ENCODE measurements at regions not wholly inside any gene's neighbourhood (a gene's known extent, or its start where the extent isn't known, plus 50 kb on each side); places are given as distances from the start of the nearest gene placed in this dataset.

GRCh38 chr22:48849963-48850657 is 977.6 kb downstream of the BRD1 start:
- no peak overlapping the region for H3K27ac ChIP-seq (ENCODE audit: low read depth in 2 of 2, low read length in 2 of 2)
- no peaks in the 10 kb centered on the region for H3K27me3 ChIP-seq (ENCODE audit: control insufficient read depth in 2 of 2, insufficient read depth in 2 of 2, low read length in 2 of 2)
- H3K9ac ChIP-seq (ENCODE audit: low read depth in 1 of 2, low read length in 2 of 2): no peak overlapping the region
- no peaks in the 10 kb centered on the region for H3K9me3 ChIP-seq (ENCODE audit: control insufficient read depth in 2 of 2, low read length in 2 of 2)
- no peaks in the 10 kb centered on the region for H3K4me1 ChIP-seq (ENCODE audit: control insufficient read depth in 2 of 2, insufficient read depth in 2 of 2, low read length in 2 of 2)
- H3K4me3 ChIP-seq (ENCODE audit: low read length in 2 of 2): no peak overlapping the region
- H3K36me3 ChIP-seq (ENCODE audit: control insufficient read depth in 2 of 2, insufficient read depth in 2 of 2, low read length in 2 of 2): no peaks in the 10 kb centered on the region

DNA sequence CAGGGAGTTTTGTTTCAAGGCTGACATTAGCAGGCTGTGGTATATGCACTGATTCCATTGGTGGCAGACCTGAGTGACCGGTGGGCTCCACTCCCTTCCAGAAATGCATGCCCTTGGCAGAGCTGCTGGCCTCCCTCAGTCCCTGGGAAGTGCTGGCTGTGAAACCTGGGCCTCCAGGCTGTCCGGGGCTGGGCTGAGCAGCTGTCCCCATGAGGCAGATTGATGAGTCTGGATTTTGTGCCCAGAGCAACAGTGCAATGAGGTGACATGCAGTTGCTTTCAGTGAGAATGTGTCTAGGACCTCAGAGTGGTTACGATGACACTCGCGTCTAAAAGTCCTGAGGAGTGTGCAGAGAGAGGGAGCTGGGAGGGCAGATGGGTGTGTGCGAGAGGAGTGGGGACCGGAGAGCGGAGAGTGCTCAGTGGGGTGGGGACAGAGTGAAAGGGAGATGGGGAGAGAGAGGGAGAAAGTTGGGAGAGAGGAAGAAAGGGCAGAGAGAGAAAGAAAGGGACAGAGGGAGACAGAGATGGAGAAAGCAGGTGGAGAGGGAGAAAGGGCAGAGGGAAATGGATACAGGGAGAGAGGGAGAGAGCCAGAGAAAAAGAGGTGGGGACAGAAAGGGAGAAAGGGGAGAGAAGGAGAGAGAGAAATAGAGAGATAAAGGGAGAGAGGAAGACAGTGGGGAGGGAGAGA is 978.3 kb downstream of the BRD1 start:
- Histone ChIP-seq H3K27ac (ENCODE audit: low read depth in 2 of 2, low read length in 2 of 2) (no peak overlapping the region), H3K4me1 (ENCODE audit: control insufficient read depth in 2 of 2, insufficient read depth in 2 of 2, low read length in 2 of 2) (no peaks in the 10 kb centered on the region), H3K36me3 (ENCODE audit: control insufficient read depth in 2 of 2, insufficient read depth in 2 of 2, low read length in 2 of 2) (no peaks in the 10 kb centered on the region), H3K4me3 (ENCODE audit: low read length in 2 of 2) (no peak overlapping the region), H3K9me3 (ENCODE audit: control insufficient read depth in 2 of 2, low read length in 2 of 2) (no peaks in the 10 kb centered on the region), H3K9ac (ENCODE audit: low read depth in 1 of 2, low read length in 2 of 2) (no peak overlapping the region), H3K27me3 (ENCODE audit: control insufficient read depth in 2 of 2, insufficient read depth in 2 of 2, low read length in 2 of 2) (no peaks in the 10 kb centered on the region)

GRCh38 chr22:48846200-48846599 is 981.5 kb downstream of the BRD1 start:
- H3K36me3 ChIP-seq (ENCODE audit: control insufficient read depth in 2 of 2, insufficient read depth in 2 of 2, low read length in 2 of 2): no peaks in the 10 kb centered on the region
- H3K9ac ChIP-seq (ENCODE audit: low read depth in 1 of 2, low read length in 2 of 2): no peak overlapping the region
- H3K27me3 ChIP-seq (ENCODE audit: control insufficient read depth in 2 of 2, insufficient read depth in 2 of 2, low read length in 2 of 2): no peaks in the 10 kb centered on the region
- H3K9me3 ChIP-seq (ENCODE audit: control insufficient read depth in 2 of 2, low read length in 2 of 2): no peaks in the 10 kb centered on the region
- H3K4me3 ChIP-seq (ENCODE audit: low read length in 2 of 2): no peak overlapping the region
- no peaks in the 10 kb centered on the region for H3K4me1 ChIP-seq (ENCODE audit: control insufficient read depth in 2 of 2, insufficient read depth in 2 of 2, low read length in 2 of 2)
- H3K27ac ChIP-seq (ENCODE audit: low read depth in 2 of 2, low read length in 2 of 2): no peak overlapping the region

DNA sequence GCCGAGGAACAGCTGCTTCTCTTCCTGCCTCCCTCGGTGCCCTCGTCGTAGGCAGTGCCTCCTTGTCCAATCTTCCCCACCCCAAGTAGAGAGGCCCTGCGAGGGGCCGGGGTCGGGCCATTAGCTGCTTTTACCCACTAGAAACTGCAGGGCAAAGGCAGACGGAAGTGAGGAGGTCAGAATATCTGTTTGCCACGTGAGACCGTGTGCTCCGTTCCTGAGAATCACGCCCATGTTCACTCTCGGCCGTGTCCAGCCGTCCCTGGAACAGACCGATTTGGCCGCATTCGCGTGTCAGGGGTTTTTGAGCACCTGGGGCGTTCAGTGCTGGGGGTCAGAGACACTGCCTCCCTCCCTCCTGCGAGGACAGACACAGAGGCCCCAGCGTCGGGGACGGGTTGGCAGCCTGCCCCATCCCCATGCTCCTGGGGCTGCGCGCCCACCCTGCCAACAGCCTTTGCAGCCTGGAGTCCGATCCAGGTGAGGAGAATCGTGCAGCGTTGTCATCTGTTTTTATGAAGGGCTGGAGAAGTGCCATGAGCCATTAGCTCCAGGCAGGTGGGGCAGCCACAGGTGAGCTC is 982.2 kb downstream of the BRD1 start:
- Histone ChIP-seq H3K27ac (ENCODE audit: low read depth in 2 of 2, low read length in 2 of 2) (no peak overlapping the region), H3K27me3 (ENCODE audit: control insufficient read depth in 2 of 2, insufficient read depth in 2 of 2, low read length in 2 of 2) (no peaks in the 10 kb centered on the region), H3K4me3 (ENCODE audit: low read length in 2 of 2) (no peak overlapping the region), H3K4me1 (ENCODE audit: control insufficient read depth in 2 of 2, insufficient read depth in 2 of 2, low read length in 2 of 2) (no peaks in the 10 kb centered on the region), H3K9me3 (ENCODE audit: control insufficient read depth in 2 of 2, low read length in 2 of 2) (no peaks in the 10 kb centered on the region), H3K9ac (ENCODE audit: low read depth in 1 of 2, low read length in 2 of 2) (no peak overlapping the region), H3K36me3 (ENCODE audit: control insufficient read depth in 2 of 2, insufficient read depth in 2 of 2, low read length in 2 of 2) (no peaks in the 10 kb centered on the region)

GRCh38 chr22:48844056-48844675 is 983.5 kb downstream of the BRD1 start:
- no peak overlapping the region for H3K9ac ChIP-seq (ENCODE audit: low read depth in 1 of 2, low read length in 2 of 2)
- no peaks in the 10 kb centered on the region for H3K27me3 ChIP-seq (ENCODE audit: control insufficient read depth in 2 of 2, insufficient read depth in 2 of 2, low read length in 2 of 2)
- no peak overlapping the region for H3K4me3 ChIP-seq (ENCODE audit: low read length in 2 of 2)
- H3K9me3 ChIP-seq (ENCODE audit: control insufficient read depth in 2 of 2, low read length in 2 of 2): no peaks in the 10 kb centered on the region
- H3K4me1 ChIP-seq (ENCODE audit: control insufficient read depth in 2 of 2, insufficient read depth in 2 of 2, low read length in 2 of 2): no peaks in the 10 kb centered on the region
- H3K27ac ChIP-seq (ENCODE audit: low read depth in 2 of 2, low read length in 2 of 2): no peak overlapping the region
- no peaks in the 10 kb centered on the region for H3K36me3 ChIP-seq (ENCODE audit: control insufficient read depth in 2 of 2, insufficient read depth in 2 of 2, low read length in 2 of 2)

- Histone ChIP-seq H3K4me1 (ENCODE audit: control insufficient read depth in 2 of 2, insufficient read depth in 2 of 2, low read length in 2 of 2) (no peaks in the 10 kb centered on the region), H3K27me3 (ENCODE audit: control insufficient read depth in 2 of 2, insufficient read depth in 2 of 2, low read length in 2 of 2) (peaks cover 0 to 2% of the 10 kb centered on the region in 2 donors), H3K27ac (ENCODE audit: low read depth in 2 of 2, low read length in 2 of 2) (no peak overlapping the region), H3K9me3 (ENCODE audit: control insufficient read depth in 2 of 2, low read length in 2 of 2) (no peaks in the 10 kb centered on the region), H3K36me3 (ENCODE audit: control insufficient read depth in 2 of 2, insufficient read depth in 2 of 2, low read length in 2 of 2) (no peaks in the 10 kb centered on the region), H3K9ac (ENCODE audit: low read depth in 1 of 2, low read length in 2 of 2) (no peak overlapping the region), H3K4me3 (ENCODE audit: low read length in 2 of 2) (no peak overlapping the region)
Measured at GRCh38 chr22:48843640-48844039, 984.0 kb downstream of the BRD1 start.

DNA sequence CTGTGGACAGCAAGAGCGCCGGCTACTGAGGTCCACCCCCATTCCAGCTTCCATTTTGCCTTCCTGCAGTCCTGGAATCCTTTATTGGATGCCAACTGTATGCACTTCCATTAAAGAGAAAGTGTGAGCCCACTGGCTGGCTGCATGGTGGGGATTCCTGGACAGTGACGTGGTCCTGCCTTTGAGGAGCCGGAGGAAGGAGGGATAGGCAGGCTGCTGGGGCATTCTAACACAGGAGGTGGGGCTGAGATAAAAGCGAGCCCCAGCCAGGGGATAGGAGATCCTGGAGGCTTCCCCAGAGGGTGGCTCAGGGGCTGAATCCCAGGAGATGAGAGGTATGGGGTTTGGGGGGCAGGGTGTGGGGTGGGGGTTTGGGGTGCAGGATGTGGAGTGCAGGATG is 984.7 kb downstream of the BRD1 start:
- Histone ChIP-seq H3K9ac (ENCODE audit: low read depth in 1 of 2, low read length in 2 of 2) (no peak overlapping the region), H3K9me3 (ENCODE audit: control insufficient read depth in 2 of 2, low read length in 2 of 2) (no peaks in the 10 kb centered on the region), H3K4me3 (ENCODE audit: low read length in 2 of 2) (no peak overlapping the region), H3K4me1 (ENCODE audit: control insufficient read depth in 2 of 2, insufficient read depth in 2 of 2, low read length in 2 of 2) (no peaks in the 10 kb centered on the region), H3K36me3 (ENCODE audit: control insufficient read depth in 2 of 2, insufficient read depth in 2 of 2, low read length in 2 of 2) (no peaks in the 10 kb centered on the region), H3K27ac (ENCODE audit: low read depth in 2 of 2, low read length in 2 of 2) (no peak overlapping the region), H3K27me3 (ENCODE audit: control insufficient read depth in 2 of 2, insufficient read depth in 2 of 2, low read length in 2 of 2) (peaks cover 0 to 2% of the 10 kb centered on the region in 2 donors)

GRCh38 chr22:48842583-48842945 is 985.1 kb downstream of the BRD1 start:
- Histone ChIP-seq H3K9me3 (ENCODE audit: control insufficient read depth in 2 of 2, low read length in 2 of 2) (no peaks in the 10 kb centered on the region), H3K36me3 (ENCODE audit: control insufficient read depth in 2 of 2, insufficient read depth in 2 of 2, low read length in 2 of 2) (no peaks in the 10 kb centered on the region), H3K27me3 (ENCODE audit: control insufficient read depth in 2 of 2, insufficient read depth in 2 of 2, low read length in 2 of 2) (peaks cover 0 to 2% of the 10 kb centered on the region in 2 donors), H3K4me3 (ENCODE audit: low read length in 2 of 2) (no peak overlapping the region), H3K4me1 (ENCODE audit: control insufficient read depth in 2 of 2, insufficient read depth in 2 of 2, low read length in 2 of 2) (no peaks in the 10 kb centered on the region), H3K9ac (ENCODE audit: low read depth in 1 of 2, low read length in 2 of 2) (no peak overlapping the region), H3K27ac (ENCODE audit: low read depth in 2 of 2, low read length in 2 of 2) (no peak overlapping the region)

DNA sequence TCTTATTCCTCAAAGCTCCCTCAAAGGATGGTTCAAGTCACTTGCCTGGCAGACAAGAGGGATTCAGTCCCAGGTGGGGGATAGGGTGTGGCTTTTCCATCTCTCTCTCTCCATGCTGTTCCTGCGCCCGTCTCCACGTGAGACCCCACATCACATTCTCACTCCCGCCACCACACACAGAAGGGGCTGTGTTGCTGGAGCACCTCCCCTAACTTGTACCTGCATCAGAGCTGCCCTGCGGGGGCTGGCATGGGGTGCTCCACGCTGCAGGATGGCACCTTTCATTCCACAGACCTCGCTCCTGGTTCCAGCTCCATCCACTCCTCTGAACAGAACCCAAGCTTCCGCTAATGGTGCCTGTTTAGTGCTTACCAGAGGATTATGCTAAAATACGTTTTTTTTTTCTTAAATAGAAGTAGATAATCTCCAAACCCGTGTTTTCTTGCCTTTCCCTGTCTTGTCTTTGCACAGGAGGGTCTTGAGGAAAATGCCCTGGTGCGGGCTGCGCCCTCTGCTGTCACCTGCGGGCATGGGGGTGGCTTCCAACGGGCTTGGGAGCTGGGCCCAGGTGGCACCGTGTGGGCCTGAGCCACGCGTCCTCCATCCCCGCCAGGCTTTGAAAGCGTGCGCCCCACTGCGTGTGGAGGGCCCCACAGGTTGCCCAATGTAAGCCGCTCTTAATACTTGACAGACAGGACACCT is 985.6 kb downstream of the BRD1 start:
- Histone ChIP-seq H3K9ac (ENCODE audit: low read depth in 1 of 2, low read length in 2 of 2) (no peak overlapping the region), H3K27me3 (ENCODE audit: control insufficient read depth in 2 of 2, insufficient read depth in 2 of 2, low read length in 2 of 2) (peaks cover 0 to 2% of the 10 kb centered on the region in 2 donors)

More for the DNA sequence above, 985.6 kb downstream of the BRD1 start:
- Histone ChIP-seq H3K4me3 (ENCODE audit: low read length in 2 of 2) (no peak overlapping the region), H3K27ac (ENCODE audit: low read depth in 2 of 2, low read length in 2 of 2) (no peak overlapping the region), H3K4me1 (ENCODE audit: control insufficient read depth in 2 of 2, insufficient read depth in 2 of 2, low read length in 2 of 2) (no peaks in the 10 kb centered on the region), H3K9me3 (ENCODE audit: control insufficient read depth in 2 of 2, low read length in 2 of 2) (peaks cover 0 to 2% of the 10 kb centered on the region in 2 donors), H3K36me3 (ENCODE audit: control insufficient read depth in 2 of 2, insufficient read depth in 2 of 2, low read length in 2 of 2) (no peaks in the 10 kb centered on the region)
